ENCODE measurements at regions not wholly inside any gene's neighbourhood (a gene's known extent, or its start where the extent isn't known, plus 50 kb on each side); places are given as distances from the start of the nearest gene placed in this dataset.

GRCh38 chr20:36082315-36082915, 72.1 kb upstream of the EPB41L1 start:
- peak; percentile 65 for DNase-seq (ENCODE audit: low spot score)

GRCh38 chr20:36083200-36083599, 71.3 kb upstream of the EPB41L1 start:
- DNase-seq (ENCODE audit: low spot score), result peak; percentile 53

GRCh38 chr20:36084356-36084755, 70.2 kb upstream of the EPB41L1 start:
- DNase-seq (ENCODE audit: low spot score), result no peak

- peak; percentile 67 for DNase-seq (ENCODE audit: low spot score)
These were observed 69.5 kb upstream of the EPB41L1 start for GRCh38 chr20:36084897-36085613.

GRCh38 chr20:36085686-36086267, 68.8 kb upstream of the EPB41L1 start:
- peak; percentile 82 for DNase-seq (ENCODE audit: low spot score)

GRCh38 chr20:36086767-36087166, 67.8 kb upstream of the EPB41L1 start:
- peak; percentile 42 for DNase-seq (ENCODE audit: low spot score)

GRCh38 chr20:36090223-36090622, 64.3 kb upstream of the EPB41L1 start:
- no peak for DNase-seq (ENCODE audit: low spot score)

- DNase-seq (ENCODE audit: low spot score), result no peak
These were observed 62.8 kb upstream of the EPB41L1 start for GRCh38 chr20:36091561-36092397.

- DNase-seq (ENCODE audit: low spot score), result no peak
These were observed 62.0 kb upstream of the EPB41L1 start for GRCh38 chr20:36092398-36093024.

GRCh38 chr20:36093025-36093803, 61.3 kb upstream of the EPB41L1 start:
- DNase-seq (ENCODE audit: low spot score), result peak; percentile 64

GRCh38 chr20:36093804-36094145, 60.8 kb upstream of the EPB41L1 start:
- no peak for DNase-seq (ENCODE audit: low spot score)

- DNase-seq (ENCODE audit: low spot score), result no peak
These were observed 60.0 kb upstream of the EPB41L1 start for GRCh38 chr20:36094497-36094896.

- DNase-seq (ENCODE audit: low spot score), result no peak
These were observed 58.1 kb upstream of the EPB41L1 start for GRCh38 chr20:36096435-36096834.

- no peak for DNase-seq (ENCODE audit: low spot score)
These were observed 57.0 kb upstream of the EPB41L1 start for GRCh38 chr20:36097337-36098151.

- DNase-seq (ENCODE audit: low spot score), result peak; percentile 75
These were observed 56.2 kb upstream of the EPB41L1 start for GRCh38 chr20:36098364-36098763.

GRCh38 chr20:36099106-36099505, 55.4 kb upstream of the EPB41L1 start:
- no peak for DNase-seq (ENCODE audit: low spot score)

- no peak for DNase-seq (ENCODE audit: low spot score)
These were observed 53.3 kb upstream of the EPB41L1 start for GRCh38 chr20:36101192-36101591.

- no peak for DNase-seq (ENCODE audit: low spot score)
These were observed 52.2 kb upstream of the EPB41L1 start for GRCh38 chr20:36102306-36102705.

GRCh38 chr20:36102809-36103596, 51.5 kb upstream of the EPB41L1 start:
- DNase-seq (ENCODE audit: low spot score), result no peak
